Neuronal stem cell (in vitro differentiated cells): ENCODE measurements at regions not wholly inside any gene's neighbourhood (a gene's known extent, or its start where the extent isn't known, plus 50 kb on each side); places are given as distances from the start of the nearest gene placed in this dataset.

Experiments
- DNase-seq: peaks from one replicate; pipeline ENCODE4 v3.0.0-alpha.2; 2013; ENCODE audit warnings: low spot score
- H2AFZ ChIP-seq: one replicate; pipeline ENCODE4 v1.6.1; 2013; ENCODE audit warnings: mild to moderate bottlenecking, low read length, inconsistent platforms
- H2AK5ac ChIP-seq: 2 replicates; pipeline ENCODE4 v1.6.1; 2013; ENCODE audit warnings: low read depth, mild to moderate bottlenecking, inconsistent platforms, low read length, moderate library complexity, mixed read lengths
- H2BK120ac ChIP-seq: 2 replicates; pipeline ENCODE4 v1.6.1; 2013; ENCODE audit warnings: low read depth, mild to moderate bottlenecking, inconsistent platforms, low read length, moderate library complexity, mixed read lengths
- H2BK12ac ChIP-seq: one replicate; pipeline ENCODE4 v1.6.1; 2013; ENCODE audit warnings: low read length, inconsistent platforms
- H2BK15ac ChIP-seq: 2 replicates; pipeline ENCODE4 v1.6.1; 2013; ENCODE audit warnings: mild to moderate bottlenecking, low read length, inconsistent platforms, mixed read lengths
- H2BK5ac ChIP-seq: one replicate; pipeline ENCODE4 v1.6.1; 2013; ENCODE audit warnings: inconsistent platforms, mild to moderate bottlenecking, low read length, moderate library complexity
- H3K14ac ChIP-seq: one replicate; pipeline ENCODE4 v1.6.1; 2013; ENCODE audit warnings: low read length, inconsistent platforms
- H3K18ac ChIP-seq: 2 replicates; pipeline ENCODE4 v1.6.1; 2013; ENCODE audit warnings: low read length, inconsistent platforms
- H3K23ac ChIP-seq: 2 replicates; pipeline ENCODE4 v1.6.1; 2013; ENCODE audit warnings: low read depth, mild to moderate bottlenecking, mixed read lengths, low read length, inconsistent platforms; ENCODE audit not compliant: poor library complexity
- H3K27ac ChIP-seq: replicated peaks from 3 replicates; pipeline ENCODE4 v1.5.1; 2013; ENCODE audit warnings: low read length, inconsistent platforms
- H3K27me3 ChIP-seq, 3 experiments: 2 replicates each; pipeline ENCODE4 v1.6.1; 2013; ENCODE audit warnings: low read length in 3 of 3, mild to moderate bottlenecking in 2 of 3, inconsistent platforms in 1 of 3, low read depth in 1 of 3, mixed read lengths in 1 of 3, moderate library complexity in 1 of 3; ENCODE audit not compliant: control insufficient read depth in 3 of 3, insufficient read depth in 3 of 3
- H3K36me3 ChIP-seq, 2 donors: replicated peaks in 1 of 2; 2 replicates each; pipeline ENCODE4 v1.6.1; 2013; ENCODE audit warnings: low read length in 2 of 2; ENCODE audit not compliant: control insufficient read depth in 2 of 2, insufficient read depth in 2 of 2
- H3K4ac ChIP-seq: 2 replicates; pipeline ENCODE4 v1.6.1; 2013; ENCODE audit warnings: inconsistent platforms, mild to moderate bottlenecking, low read length, moderate library complexity
- H3K4me1 ChIP-seq, 2 donors: 1 replicate in 1 of 2; 2 replicates in 1 of 2; pipeline ENCODE4 v1.6.1; 2013; ENCODE audit warnings: low read length in 2 of 2, low read depth in 1 of 2; ENCODE audit not compliant: control insufficient read depth in 2 of 2, insufficient read depth in 1 of 2
- H3K4me2 ChIP-seq: one replicate; pipeline ENCODE4 v1.6.1; 2013; ENCODE audit warnings: mild to moderate bottlenecking, low read length, inconsistent platforms; ENCODE audit not compliant: insufficient read depth, poor library complexity, severe bottlenecking
- H3K4me3 ChIP-seq, 2 donors: 2 replicates each; pipeline ENCODE4 v1.5.1; 2013; ENCODE audit warnings: low read length in 2 of 2, mild to moderate bottlenecking in 2 of 2, inconsistent platforms in 1 of 2, moderate library complexity in 1 of 2
- H3K79me1 ChIP-seq: one replicate; pipeline ENCODE4 v1.6.1; 2013; ENCODE audit warnings: low read depth, mild to moderate bottlenecking, inconsistent platforms, low read length, moderate library complexity
- H3K9ac ChIP-seq: one replicate; pipeline ENCODE4 v1.6.1; 2013; ENCODE audit warnings: mild to moderate bottlenecking, low read depth, low read length, inconsistent platforms; ENCODE audit not compliant: poor library complexity
- H3K9me3 ChIP-seq, 2 donors: replicated peaks in 1 of 2; 2 replicates each; pipeline versions ENCODE3 to v1.6.1; 2013; ENCODE audit warnings: low read length in 2 of 2, mild to moderate bottlenecking in 2 of 2, inconsistent platforms in 1 of 2, low read depth in 1 of 2, mixed read lengths in 1 of 2, moderate library complexity in 1 of 2; ENCODE audit not compliant: control insufficient read depth in 2 of 2, insufficient read depth in 1 of 2
- H4K8ac ChIP-seq: one replicate; pipeline ENCODE4 v1.6.1; 2013; ENCODE audit warnings: low read depth, mild to moderate bottlenecking, inconsistent platforms, low read length, moderate library complexity
- H4K91ac ChIP-seq: one replicate; pipeline ENCODE4 v1.6.1; 2013; ENCODE audit warnings: low read length, low read depth, mild to moderate bottlenecking, inconsistent platforms; ENCODE audit not compliant: poor library complexity
- WGBS, 2 donors: extraction: QIAGEN DNeasy Blood & Tissue Kit; methylation state at CpG; one replicate each; pipeline ENCODE4 v1.1.7; 2013; ENCODE audit warnings: missing lambda C conversion rate in 2 of 2, mixed read lengths in 1 of 2; ENCODE audit not compliant: insufficient read length in 2 of 2, insufficient replicate concordance in 1 of 2; ENCODE audit errors: extremely low coverage in 2 of 2; 5-methylcytosine and 5-hydroxymethylcytosine counted together

GRCh38 chr7:125383324-125383723 is 453.7 kb upstream of the POT1 start:
- H2BK5ac ChIP-seq = no peak overlapping the region
- no peak overlapping the region for H2BK120ac ChIP-seq
- H3K27ac ChIP-seq = no peak overlapping the region
- no peak overlapping the region for H4K8ac ChIP-seq
- H2BK12ac ChIP-seq = no peak overlapping the region
- no peak overlapping the region for H3K4me3 ChIP-seq
- H3K4me2 ChIP-seq = no peak overlapping the region
- no peaks in the 10 kb centered on the region for H3K4me1 ChIP-seq
- H2AK5ac ChIP-seq = no peak overlapping the region
- H3K27me3 ChIP-seq = no peaks in the 10 kb centered on the region
- no peak overlapping the region for H4K91ac ChIP-seq
- WGBS, 2 donors = no CpG with 5 or more reads among the region's 2 CpGs
- no peaks in the 10 kb centered on the region for H3K36me3 ChIP-seq
- no peak overlapping the region for H2BK15ac ChIP-seq
- H3K14ac ChIP-seq = no peak overlapping the region
- H3K23ac ChIP-seq = no peak overlapping the region
- H3K18ac ChIP-seq = no peak overlapping the region
- no peaks in the 10 kb centered on the region for H3K79me1 ChIP-seq
- DNase-seq = no peak
- H3K4ac ChIP-seq = no peak overlapping the region
- H2AFZ ChIP-seq = no peak overlapping the region
- no peaks in the 10 kb centered on the region for H3K9me3 ChIP-seq
- no peak overlapping the region for H3K9ac ChIP-seq

GRCh38 chr7:125382401-125382800 is 452.8 kb upstream of the POT1 start:
- Histone ChIP-seq H3K79me1 (no peaks in the 10 kb centered on the region), H4K8ac (no peak overlapping the region), H3K14ac (no peak overlapping the region), H2BK120ac (no peak overlapping the region), H2AK5ac (no peak overlapping the region), H2BK5ac (no peak overlapping the region), H2AFZ (no peak overlapping the region), H3K36me3 (no peaks in the 10 kb centered on the region), H4K91ac (no peak overlapping the region), H2BK12ac (no peak overlapping the region), H3K4me1 (no peaks in the 10 kb centered on the region), H3K4ac (no peak overlapping the region), H2BK15ac (no peak overlapping the region), H3K9me3 (no peaks in the 10 kb centered on the region), H3K4me3 (no peak overlapping the region), H3K27me3 (no peaks in the 10 kb centered on the region), H3K23ac (no peak overlapping the region), H3K27ac (no peak overlapping the region), H3K18ac (no peak overlapping the region), H3K9ac (no peak overlapping the region), H3K4me2 (no peak overlapping the region)
- DNase-seq = no peak
- WGBS, 2 donors = no CpG with 5 or more reads among the region's 1 CpG

DNA sequence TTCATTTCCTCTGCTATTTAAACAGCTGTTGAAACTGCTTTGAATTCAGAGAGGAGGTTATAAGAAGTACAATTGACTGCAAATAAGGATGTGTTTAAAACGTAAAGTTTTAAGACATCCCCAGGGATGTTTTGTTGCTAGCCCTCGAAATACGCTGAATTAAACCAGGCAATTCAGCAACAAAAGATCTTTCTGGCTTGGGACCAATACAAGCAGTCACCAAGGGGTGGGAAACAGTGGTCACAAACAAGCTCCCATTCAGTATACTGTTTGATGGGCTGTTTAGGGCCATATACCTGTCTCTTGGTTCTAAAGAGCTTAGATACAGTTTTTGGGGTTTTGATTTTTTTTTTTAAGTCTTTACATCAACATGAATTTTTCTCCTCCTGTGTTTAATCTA is 446.3 kb upstream of the POT1 start:
- no peak overlapping the region for H3K27ac ChIP-seq
- no peak overlapping the region for H2BK5ac ChIP-seq
- no peak overlapping the region for H2BK12ac ChIP-seq
- no peak for DNase-seq
- no peaks in the 10 kb centered on the region for H3K4me1 ChIP-seq
- H3K4me3 ChIP-seq = no peak overlapping the region
- no CpG with 5 or more reads among the region's 3 CpGs for WGBS, 2 donors
- H4K91ac ChIP-seq = no peak overlapping the region
- no peaks in the 10 kb centered on the region for H3K79me1 ChIP-seq
- no peak overlapping the region for H4K8ac ChIP-seq
- no peaks in the 10 kb centered on the region for H3K27me3 ChIP-seq
- H3K4ac ChIP-seq = no peak overlapping the region
- H3K18ac ChIP-seq = no peak overlapping the region
- H3K9me3 ChIP-seq = no peaks in the 10 kb centered on the region
- no peak overlapping the region for H3K4me2 ChIP-seq
- no peaks in the 10 kb centered on the region for H3K36me3 ChIP-seq
- no peak overlapping the region for H2BK15ac ChIP-seq
- no peak overlapping the region for H2BK120ac ChIP-seq
- H2AFZ ChIP-seq = no peak overlapping the region
- no peak overlapping the region for H3K14ac ChIP-seq
- no peak overlapping the region for H3K23ac ChIP-seq
- H2AK5ac ChIP-seq = no peak overlapping the region
- H3K9ac ChIP-seq = no peak overlapping the region

DNA sequence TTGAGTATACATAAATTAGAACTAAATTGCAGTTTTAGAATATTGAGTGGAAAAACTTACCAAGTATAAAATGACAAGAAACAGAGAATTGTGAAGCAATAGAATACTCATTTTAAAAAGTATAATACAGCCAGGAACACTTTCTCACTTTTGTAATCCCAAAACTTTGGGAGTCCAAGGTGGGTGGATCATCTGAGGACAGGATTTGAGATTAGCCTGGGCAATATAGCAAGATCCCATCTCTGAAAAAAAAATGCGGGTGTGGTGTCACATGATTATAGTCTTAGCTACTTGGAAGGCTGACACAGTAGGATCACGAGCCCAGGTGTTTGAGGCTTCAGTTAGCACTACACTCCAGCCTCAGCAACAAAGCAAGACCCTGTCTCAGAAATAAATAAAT is 440.9 kb upstream of the POT1 start:
- H2BK5ac ChIP-seq = no peak overlapping the region
- H3K23ac ChIP-seq = no peak overlapping the region
- no peak overlapping the region for H3K4me3 ChIP-seq
- no peaks in the 10 kb centered on the region for H3K9me3 ChIP-seq
- H4K91ac ChIP-seq = no peak overlapping the region
- H3K4me2 ChIP-seq = no peak overlapping the region
- H3K4me1 ChIP-seq = no peaks in the 10 kb centered on the region
- no peak overlapping the region for H3K9ac ChIP-seq
- H4K8ac ChIP-seq = no peak overlapping the region
- no peak overlapping the region for H2BK15ac ChIP-seq
- no peak overlapping the region for H3K18ac ChIP-seq
- no peaks in the 10 kb centered on the region for H3K79me1 ChIP-seq
- no peak overlapping the region for H2BK12ac ChIP-seq
- H2AFZ ChIP-seq = no peak overlapping the region
- H3K4ac ChIP-seq = no peak overlapping the region
- H3K14ac ChIP-seq = no peak overlapping the region
- no peak for DNase-seq
- no peak overlapping the region for H2AK5ac ChIP-seq
- no CpG with 5 or more reads among the region's 2 CpGs for WGBS, 2 donors
- H3K27me3 ChIP-seq = no peaks in the 10 kb centered on the region
- H3K27ac ChIP-seq = no peak overlapping the region
- no peaks in the 10 kb centered on the region for H3K36me3 ChIP-seq
- H2BK120ac ChIP-seq = no peak overlapping the region
